Activated CD4-positive, alpha-beta T cell treated with anti-CD3 and anti-CD28 coated beads, Interleukin-2, amount 50 U/mL, for 24 hours (primary cell): ENCODE measurements at regions not wholly inside any gene's neighbourhood (a gene's known extent, or its start where the extent isn't known, plus 50 kb on each side); places are given as distances from the start of the nearest gene placed in this dataset.
A peak's percentile ranks its signal among the peaks of the same experiment; 100 is the strongest.

Experiments used
- DNase-seq, 2 donors: peaks; one replicate each; pipeline ENCODE4 v3.0.0-alpha.2; 2020; ENCODE audit warnings: low read depth in 1 of 2, low spot score in 1 of 2

- DNase-seq: no peak
Measured at GRCh38 chr20:22652681-22653588, 68.6 kb upstream of the FOXA2 start.

GRCh38 chr20:22653658-22654642 is 69.6 kb upstream of the FOXA2 start:
- DNase-seq: no peak

- no peak for DNase-seq
Measured at GRCh38 chr20:22663528-22664025, 79.2 kb upstream of the FOXA2 start.

DNA sequence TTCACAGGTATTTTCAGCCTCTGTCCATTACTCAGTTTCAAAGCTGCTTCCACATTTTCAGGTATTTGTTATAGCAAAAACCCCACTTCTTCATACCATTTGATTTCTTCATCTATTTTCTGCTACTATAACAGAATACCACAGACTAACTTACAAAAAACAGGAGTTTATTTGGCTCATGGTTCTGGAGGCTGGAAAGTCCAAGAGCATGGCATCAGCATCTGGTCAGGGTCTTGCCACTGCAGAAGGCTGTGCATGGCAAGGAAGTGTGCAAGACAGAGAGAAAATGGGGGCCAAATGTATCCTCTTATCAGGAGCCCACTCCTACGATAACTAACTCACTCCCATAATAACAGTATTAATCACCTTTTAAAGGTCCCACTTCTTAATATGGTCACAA is 82.8 kb upstream of the FOXA2 start:
- DNase-seq: no peak

DNA sequence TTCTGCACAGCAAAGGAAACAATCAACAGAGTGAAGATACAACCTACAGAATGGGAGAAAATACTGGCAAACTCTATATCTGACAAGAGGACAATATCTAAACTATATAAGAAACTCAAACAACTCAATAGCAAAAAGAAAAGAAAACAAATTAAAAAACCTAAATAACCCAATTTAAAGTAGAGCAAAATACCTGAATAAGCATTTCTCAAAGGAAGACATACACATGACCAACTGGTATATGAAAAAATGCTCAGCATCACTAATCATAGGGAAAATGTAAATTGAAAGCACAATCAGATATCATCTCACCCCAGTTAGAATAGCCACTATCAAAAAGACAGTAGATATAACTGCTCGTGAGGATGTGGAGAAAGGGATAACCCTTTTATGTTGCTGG is 87.8 kb upstream of the FOXA2 start:
- no peak for DNase-seq

DNA sequence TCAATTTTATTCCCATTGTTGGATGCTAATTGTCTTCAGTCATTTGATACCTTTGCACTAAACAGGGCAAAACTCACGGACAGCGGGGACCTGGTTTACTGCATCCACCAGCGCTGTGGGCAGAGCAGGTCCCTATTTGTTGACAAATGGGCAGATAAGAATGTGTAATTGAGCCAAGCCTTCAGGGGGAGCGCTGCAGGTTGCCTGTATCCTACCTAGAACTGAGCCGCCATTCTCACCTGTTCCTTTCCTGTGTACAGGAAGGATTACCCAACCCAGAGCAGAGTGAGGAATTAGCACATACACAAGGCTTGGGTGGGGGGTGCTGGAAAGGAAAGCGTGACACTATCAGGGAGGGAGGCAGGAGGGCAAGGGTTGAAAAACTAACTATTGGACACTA is 89.1 kb upstream of the FOXA2 start:
- no peak for DNase-seq

DNA sequence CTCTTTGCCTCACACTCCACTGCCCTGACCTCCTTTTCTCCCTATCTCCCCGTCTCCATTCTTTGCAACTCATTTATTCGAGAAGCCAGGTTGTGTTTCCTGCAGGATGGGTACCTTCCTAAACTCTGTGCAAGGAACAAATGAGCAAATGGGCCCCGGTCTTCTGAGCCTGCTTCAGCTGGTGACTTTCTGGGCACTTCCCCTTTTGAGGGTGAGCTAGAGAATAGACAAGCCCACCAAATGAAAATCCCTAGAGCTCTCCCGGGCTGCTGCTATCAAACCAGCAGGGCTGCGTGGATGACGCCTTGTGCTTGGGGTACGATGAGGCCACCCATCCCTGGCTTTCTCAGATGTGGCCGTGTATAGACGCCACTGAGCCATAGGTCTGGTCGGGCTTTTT is 91.0 kb upstream of the FOXA2 start:
- no peak for DNase-seq

DNA sequence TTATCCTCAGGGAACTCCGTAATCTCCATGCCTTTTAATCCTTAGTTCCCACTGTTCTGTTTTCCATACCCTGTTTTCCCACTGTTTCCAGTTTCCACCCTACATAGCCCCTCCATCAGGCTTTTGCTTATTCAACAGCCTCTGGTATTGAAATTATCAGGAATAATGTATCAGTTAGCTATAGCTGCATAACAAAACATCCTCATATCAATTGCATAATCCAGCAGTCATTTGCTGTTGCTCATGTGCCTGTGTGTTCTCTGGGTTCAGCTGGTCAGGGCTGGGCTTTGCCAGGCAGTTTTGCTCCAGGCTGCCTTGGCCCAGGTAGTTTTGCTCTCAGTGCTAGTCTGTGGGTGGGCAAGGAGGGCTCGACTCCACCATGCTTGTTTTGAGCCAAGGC is 94.3 kb upstream of the FOXA2 start:
- DNase-seq: no peak

DNA sequence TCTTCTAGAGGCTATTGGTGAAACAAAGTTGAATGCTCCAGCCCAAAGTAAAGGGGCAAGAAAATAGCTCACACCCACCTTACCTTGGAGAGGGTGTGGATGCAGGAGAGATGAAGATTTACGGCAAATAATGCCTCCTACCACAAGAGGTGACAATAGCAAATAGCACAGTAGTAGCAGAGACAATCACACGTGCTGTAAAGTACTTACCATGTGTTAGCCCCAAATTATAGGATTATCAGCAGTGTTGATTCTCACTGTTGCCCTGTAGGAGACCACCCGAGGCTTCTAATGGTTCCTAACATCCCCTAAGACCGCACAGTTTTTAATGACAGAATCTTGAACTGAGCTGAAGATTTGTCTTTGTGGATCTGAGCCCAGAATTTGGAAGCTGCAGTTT is 94.8 kb upstream of the FOXA2 start:
- no peak for DNase-seq

DNA sequence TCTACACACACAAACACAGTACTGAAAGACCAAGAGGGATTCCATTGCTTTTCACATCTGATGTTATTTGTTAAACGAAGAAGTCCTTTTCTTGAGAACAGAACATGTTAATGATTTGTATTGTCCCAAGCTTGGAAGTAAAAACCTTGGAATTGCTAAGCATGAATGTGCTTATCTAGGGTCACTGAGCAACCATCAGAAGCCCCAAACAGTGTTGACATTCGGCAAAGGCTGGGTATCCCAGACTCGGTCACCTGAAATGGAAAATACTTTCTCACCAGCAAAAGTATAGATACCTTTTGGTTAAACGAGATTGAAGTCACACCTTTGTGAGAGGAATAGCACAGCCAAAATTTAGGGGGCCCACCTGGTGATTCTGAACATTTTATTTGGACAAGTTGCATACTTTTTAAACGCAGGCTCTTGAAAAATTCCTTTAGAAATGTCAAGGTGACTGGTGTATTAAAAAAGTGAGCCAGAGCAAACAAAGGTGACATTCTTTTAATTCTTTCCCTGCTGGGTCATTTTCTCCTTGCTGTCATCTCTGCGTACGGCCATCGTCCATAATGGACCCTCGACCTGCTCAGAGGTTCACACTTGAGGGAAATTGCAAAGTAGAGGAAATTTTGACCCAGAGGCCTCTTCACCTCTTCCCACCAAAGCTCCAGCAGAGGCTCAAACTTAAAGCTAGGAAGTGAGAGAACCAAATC is 95.8 kb upstream of the FOXA2 start:
- no peak for DNase-seq

DNA sequence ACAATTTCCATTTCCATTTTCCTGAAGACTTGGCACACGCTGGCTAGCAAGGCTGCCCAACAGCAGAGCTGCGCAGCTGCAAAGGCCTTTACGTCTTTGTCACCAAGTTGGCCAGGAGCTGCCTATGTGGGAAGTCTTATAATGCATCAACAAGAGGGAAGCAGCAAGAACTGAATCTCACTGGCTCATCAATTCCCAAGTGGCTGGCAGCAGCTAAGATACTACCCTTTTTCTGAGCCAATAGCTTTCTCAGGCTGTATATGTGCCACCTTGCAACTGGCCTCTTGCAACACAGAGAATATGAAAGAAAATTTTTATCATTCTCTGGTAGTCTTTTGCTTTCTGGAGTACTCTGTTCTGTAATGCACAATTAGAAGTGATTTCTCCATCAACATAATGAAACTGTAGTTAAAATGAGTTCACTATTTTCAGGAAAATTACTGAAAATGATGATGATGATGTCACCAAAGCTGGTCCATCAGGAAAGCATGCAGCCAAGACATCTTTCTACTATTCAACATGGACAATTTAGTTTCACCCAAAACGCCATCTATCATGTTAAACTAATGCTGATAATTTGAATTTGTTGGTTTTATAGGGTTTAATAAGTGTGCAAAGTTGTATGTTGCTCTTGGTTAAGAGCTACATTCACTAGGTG is 97.3 kb upstream of the FOXA2 start:
- no peak for DNase-seq

GRCh38 chr20:22682381-22682780 is 98.0 kb upstream of the FOXA2 start:
- DNase-seq: no peak

GRCh38 chr20:22684072-22684762 is 99.8 kb upstream of the FOXA2 start:
- DNase-seq: peak in 1 of 2 donors; percentile 4

- no peak for DNase-seq
Measured at GRCh38 chr20:22684763-22685443, 100.5 kb upstream of the FOXA2 start.

DNA sequence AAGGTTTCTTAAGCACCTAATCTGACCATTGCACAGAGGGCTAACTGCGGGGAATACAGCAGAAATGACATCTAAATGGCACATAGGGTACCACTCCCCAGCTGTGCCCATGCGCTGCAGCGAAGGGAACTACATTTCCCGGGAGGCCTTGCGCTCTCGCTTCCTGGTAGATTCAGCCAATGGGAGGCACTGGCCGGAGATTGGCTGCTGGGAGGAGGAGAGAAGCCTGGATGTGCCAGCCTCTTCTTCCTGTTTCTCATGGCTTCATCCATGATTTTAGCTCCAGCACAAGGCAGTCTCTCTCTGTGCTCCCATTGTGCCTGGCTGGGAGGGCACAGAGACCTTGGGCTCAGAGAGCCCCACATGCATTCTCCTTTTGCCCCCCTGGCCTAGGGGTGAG is 101.7 kb upstream of the FOXA2 start:
- no peak for DNase-seq

GRCh38 chr20:22687676-22688349 is 103.4 kb upstream of the FOXA2 start:
- DNase-seq: no peak

DNA sequence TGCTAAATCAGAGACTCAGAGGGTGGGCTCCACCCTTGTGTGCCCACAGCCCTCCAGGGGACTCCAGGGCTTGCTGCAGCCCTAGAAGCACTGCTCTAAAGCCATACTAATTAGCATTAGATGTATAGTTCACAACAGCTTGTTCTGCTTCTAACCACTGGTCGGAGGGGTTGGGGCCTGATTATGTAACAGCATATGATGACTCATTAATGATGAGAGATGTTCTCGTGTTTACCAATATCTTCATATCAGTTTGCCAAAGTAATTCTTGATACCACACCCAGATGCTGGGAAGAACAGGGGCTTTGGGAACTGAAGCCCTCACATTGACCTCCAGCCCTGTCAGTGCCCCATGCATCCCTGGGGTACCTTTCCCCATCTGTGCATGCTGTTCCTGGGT is 104.1 kb upstream of the FOXA2 start:
- DNase-seq: no peak

DNA sequence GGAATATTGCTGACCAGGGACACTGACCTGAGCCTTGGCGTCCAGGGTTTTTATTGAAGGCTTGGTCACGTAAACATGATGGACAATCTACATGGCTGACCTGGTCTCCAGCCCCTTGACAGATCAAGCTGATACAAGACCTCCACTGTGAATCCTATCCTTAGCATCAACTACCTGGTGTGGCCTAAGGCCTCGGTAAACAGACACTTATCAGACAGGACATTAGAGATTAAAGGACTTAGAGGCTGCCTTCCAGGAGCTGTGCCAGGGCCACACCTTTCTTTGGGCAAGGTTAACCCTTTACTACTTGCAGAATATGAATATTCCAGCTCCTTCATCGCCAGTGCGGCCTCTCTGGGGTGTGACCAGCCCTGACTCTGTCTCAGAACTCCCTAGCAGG is 104.9 kb upstream of the FOXA2 start:
- DNase-seq: no peak

GRCh38 chr20:22690000-22690399 is 105.6 kb upstream of the FOXA2 start:
- DNase-seq: no peak
